ENCODE measurements at regions not wholly inside any gene's neighbourhood (a gene's known extent, or its start where the extent isn't known, plus 50 kb on each side); places are given as distances from the start of the nearest gene placed in this dataset.

GRCh38 chr12:89092297-89092696 is 260.0 kb downstream of the DUSP6 start:
- DNase-seq (ENCODE audit: low spot score) = no peak

- DNase-seq (ENCODE audit: low spot score) = no peak
These were observed 260.9 kb downstream of the DUSP6 start for GRCh38 chr12:89091293-89091841.

GRCh38 chr12:89089264-89089663 is 263.0 kb downstream of the DUSP6 start:
- DNase-seq (ENCODE audit: low spot score) = no peak

GRCh38 chr12:89087876-89088275 is 264.4 kb downstream of the DUSP6 start:
- no peak for DNase-seq (ENCODE audit: low spot score)

- DNase-seq (ENCODE audit: low spot score) = no peak
These were observed 265.0 kb downstream of the DUSP6 start for GRCh38 chr12:89087149-89087825.

GRCh38 chr12:89085421-89085820 is 266.9 kb downstream of the DUSP6 start:
- DNase-seq (ENCODE audit: low spot score) = no peak

GRCh38 chr12:89084751-89085150 is 267.6 kb downstream of the DUSP6 start:
- no peak for DNase-seq (ENCODE audit: low spot score)

GRCh38 chr12:89083491-89083890 is 268.8 kb downstream of the DUSP6 start:
- DNase-seq (ENCODE audit: low spot score) = no peak

- DNase-seq (ENCODE audit: low spot score) = no peak
These were observed 269.9 kb downstream of the DUSP6 start for GRCh38 chr12:89082370-89082753.

- no peak for DNase-seq (ENCODE audit: low spot score)
These were observed 270.5 kb downstream of the DUSP6 start for GRCh38 chr12:89081719-89082369.

GRCh38 chr12:89080793-89081465 is 271.4 kb downstream of the DUSP6 start:
- DNase-seq (ENCODE audit: low spot score) = no peak

GRCh38 chr12:89075880-89076540 is 276.3 kb downstream of the DUSP6 start:
- DNase-seq (ENCODE audit: low spot score) = no peak

- no peak for DNase-seq (ENCODE audit: low spot score)
These were observed 278.6 kb downstream of the DUSP6 start for GRCh38 chr12:89073659-89074058.

GRCh38 chr12:89073027-89073398 is 279.3 kb downstream of the DUSP6 start:
- DNase-seq (ENCODE audit: low spot score) = no peak

- no peak for DNase-seq (ENCODE audit: low spot score)
These were observed 279.8 kb downstream of the DUSP6 start for GRCh38 chr12:89072294-89073026.

- no peak for DNase-seq (ENCODE audit: low spot score)
These were observed 281.7 kb downstream of the DUSP6 start for GRCh38 chr12:89070603-89071002.

GRCh38 chr12:89069431-89069830 is 282.9 kb downstream of the DUSP6 start:
- no peak for DNase-seq (ENCODE audit: low spot score)

GRCh38 chr12:89067421-89068187 is 284.7 kb downstream of the DUSP6 start:
- DNase-seq (ENCODE audit: low spot score) = no peak

GRCh38 chr12:89064780-89065179 is 287.5 kb downstream of the DUSP6 start:
- no peak for DNase-seq (ENCODE audit: low spot score)

GRCh38 chr12:89064151-89064550 is 288.1 kb downstream of the DUSP6 start:
- DNase-seq (ENCODE audit: low spot score) = no peak

- no peak for DNase-seq (ENCODE audit: low spot score)
These were observed 289.3 kb downstream of the DUSP6 start for GRCh38 chr12:89062996-89063395.
